LNCAP (cell line): ENCODE measurements at regions not wholly inside any gene's neighbourhood (a gene's known extent, or its start where the extent isn't known, plus 50 kb on each side); places are given as distances from the start of the nearest gene placed in this dataset.

Source experiments
- TF ChIP-seq, protein P1 (sequence below): fragments of 450-650 bp; IDR thresholded peaks from 2 replicates; pipeline ENCODE4 v1.5.1; 2017; ENCODE audit warnings: mild to moderate bottlenecking

DNA sequence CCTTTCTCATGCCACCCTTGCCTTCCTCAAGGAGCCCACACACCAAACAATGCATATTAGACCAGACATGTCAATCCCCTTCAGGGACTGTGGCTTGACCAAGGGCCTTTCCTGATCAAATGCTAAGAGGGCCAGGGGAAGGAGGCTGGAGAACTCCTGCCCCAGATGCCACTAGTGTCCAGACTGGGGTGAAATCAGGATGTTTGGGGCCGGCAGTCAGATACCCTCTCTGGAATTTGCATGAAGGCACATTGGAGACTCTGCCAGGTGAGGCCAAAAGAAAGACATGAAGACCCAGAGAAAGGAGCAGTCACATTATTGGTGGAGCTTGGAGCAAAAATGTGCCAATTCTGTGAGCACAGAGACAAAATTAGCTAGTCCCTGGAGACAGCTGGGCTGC lies 154.1 kb downstream of the TLE3 start:
- TF ChIP-seq, protein P1, sequence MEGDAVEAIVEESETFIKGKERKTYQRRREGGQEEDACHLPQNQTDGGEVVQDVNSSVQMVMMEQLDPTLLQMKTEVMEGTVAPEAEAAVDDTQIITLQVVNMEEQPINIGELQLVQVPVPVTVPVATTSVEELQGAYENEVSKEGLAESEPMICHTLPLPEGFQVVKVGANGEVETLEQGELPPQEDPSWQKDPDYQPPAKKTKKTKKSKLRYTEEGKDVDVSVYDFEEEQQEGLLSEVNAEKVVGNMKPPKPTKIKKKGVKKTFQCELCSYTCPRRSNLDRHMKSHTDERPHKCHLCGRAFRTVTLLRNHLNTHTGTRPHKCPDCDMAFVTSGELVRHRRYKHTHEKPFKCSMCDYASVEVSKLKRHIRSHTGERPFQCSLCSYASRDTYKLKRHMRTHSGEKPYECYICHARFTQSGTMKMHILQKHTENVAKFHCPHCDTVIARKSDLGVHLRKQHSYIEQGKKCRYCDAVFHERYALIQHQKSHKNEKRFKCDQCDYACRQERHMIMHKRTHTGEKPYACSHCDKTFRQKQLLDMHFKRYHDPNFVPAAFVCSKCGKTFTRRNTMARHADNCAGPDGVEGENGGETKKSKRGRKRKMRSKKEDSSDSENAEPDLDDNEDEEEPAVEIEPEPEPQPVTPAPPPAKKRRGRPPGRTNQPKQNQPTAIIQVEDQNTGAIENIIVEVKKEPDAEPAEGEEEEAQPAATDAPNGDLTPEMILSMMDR: no peak

DNA sequence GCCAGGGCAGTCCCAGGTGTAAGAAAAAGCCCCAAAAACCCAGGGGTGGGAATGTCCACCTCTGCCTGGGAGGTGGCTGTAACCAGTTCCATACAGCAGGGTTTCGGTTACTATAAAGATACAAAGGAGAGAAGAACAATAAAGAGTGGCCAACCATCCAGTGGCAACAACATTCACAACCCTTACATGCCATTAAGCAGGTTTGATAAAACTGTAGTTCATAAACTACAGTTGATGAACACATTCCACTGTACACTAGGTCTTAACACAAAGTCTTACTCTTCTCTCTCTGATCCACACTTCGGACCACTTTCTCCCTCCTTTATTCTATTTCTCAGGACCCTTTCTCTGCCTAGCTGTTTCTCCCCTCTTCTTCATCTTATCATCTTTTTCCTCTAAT lies 152.0 kb downstream of the TLE3 start:
- TF ChIP-seq, protein P1: no peak

DNA sequence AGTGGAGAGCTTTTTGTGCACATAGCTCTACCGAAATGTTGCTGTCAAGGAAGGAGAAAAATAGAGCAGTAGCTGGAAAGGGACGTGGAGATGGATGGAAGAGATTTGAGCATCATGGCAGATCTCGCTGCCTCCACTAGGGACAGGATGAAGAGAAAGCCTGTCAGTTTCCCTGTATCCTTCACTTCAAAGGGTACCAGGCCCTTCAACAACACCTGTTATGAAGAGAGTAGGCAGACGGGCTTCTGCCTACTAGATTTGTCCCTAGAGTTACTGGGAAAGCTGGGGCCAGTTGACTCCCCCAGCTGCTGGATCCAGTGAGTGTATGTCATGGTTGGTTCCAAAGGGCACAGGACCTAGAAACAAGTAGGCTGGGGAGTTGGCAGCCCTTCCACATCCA lies 150.8 kb downstream of the TLE3 start:
- TF ChIP-seq, protein P1: no peak

DNA sequence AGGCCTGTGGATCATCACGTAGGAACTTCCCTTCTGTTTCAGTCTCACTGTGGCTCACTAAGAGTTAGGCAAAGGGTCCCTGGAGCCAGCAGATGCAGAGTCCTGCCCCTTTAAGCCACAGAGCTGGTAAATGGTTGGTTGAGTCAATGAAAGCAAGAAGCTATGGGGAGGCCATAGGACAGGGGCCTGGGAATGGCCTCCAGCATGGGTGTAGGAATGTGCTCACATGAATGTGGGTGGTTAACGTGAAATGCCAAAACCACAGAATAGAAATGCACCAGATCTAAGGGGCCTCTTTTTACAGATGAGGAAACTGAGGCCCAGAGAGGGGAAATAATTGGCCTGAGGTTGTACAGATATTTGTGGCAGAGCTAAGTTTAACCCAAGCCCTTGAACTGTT lies 150.3 kb downstream of the TLE3 start:
- TF ChIP-seq, protein P1: no peak

DNA sequence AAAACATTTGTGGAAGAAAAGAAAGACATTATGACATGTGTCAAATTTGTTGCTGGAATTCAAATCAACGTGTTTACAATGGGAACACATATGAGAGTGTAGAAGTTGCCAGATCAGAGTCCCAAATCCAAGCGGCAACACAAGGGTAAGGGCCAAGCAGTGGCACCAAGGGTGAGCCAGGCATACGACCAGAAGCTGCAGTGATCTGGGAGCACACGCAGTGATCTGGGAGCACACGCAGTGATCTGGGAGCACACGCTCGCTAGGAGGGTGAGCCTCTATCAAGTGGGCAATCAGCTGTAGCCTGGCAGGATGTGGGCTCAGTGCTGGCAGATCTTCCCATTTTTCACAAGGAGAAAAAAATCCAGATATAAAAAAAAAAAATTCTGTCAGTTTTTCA lies 148.2 kb downstream of the TLE3 start:
- TF ChIP-seq, protein P1: no peak

DNA sequence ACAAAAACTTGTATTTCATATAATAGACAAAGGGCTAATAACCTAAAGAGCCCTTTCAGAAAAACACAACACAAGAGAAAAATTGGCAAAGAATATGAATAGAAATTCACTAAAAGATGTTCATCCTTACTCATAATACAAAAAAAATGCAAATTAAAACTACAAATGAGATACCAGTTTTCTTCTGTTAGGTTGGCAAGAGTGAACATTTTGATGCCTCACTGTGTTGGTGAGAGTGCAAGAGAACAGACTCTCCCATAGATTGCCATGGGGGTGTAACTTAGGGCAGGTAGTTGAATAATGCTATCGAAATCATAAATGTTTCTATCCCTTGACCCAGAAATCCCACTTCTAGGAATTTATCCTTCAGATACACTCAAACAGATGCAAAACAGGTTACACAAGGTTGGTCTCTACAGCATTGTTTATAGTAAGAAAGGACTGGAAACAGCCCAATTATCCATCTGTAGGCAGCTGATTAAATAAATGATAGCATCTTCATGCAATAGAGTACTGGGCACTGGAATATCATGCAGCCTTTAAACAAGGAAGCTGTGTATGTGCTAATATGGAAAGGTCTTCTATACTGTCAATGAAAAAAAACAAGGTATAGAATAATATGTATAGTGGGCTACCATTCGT lies 146.3 kb downstream of the TLE3 start:
- TF ChIP-seq, protein P1: no peak

DNA sequence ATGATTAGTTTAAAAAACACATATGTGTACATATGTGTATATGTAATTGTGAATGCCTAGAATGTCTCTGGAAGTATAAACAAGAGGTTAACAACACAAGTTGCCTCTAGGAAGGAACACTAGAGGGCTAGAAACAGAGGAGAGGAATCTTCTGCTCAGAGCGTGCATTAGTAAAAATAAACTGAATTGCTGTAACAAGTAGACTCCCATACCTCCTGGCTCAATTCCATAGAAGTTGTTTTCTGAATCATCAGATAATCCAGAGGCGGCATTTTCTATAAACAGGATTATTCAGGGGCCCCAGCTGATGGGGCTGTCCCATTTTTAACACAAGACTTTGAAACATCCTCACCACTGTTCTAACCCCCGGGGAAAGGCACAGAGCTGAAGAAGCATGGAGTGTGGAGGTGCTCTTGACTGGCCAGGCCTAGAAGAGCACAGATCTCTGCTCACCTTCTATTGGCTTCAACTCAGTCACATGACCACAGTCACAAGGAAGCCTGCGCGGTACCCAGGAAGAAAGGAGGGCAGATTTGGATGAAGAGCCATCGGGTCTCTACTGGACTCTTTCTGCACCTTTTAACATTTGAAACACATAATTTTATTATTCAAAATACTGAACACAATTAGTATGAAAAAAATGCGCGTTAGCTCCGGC lies 145.7 kb downstream of the TLE3 start:
- TF ChIP-seq, protein P1: peak; percentile 41; the same call in 1 of the 2 replicates
